Karpas-422 (cell line): ENCODE measurements at regions not wholly inside any gene's neighbourhood (a gene's known extent, or its start where the extent isn't known, plus 50 kb on each side); places are given as distances from the start of the nearest gene placed in this dataset.

Experiments used
- DNase-seq: peaks from one replicate; pipeline ENCODE4 v3.0.0-alpha.2; 2015
- H2AFZ ChIP-seq: fragments of 200-600 bp; sonication (generic); 2 replicates; pipeline ENCODE4 v1.6.1; 2014; ENCODE audit warnings: antibody characterized with exemption, low read length, mixed read lengths
- H3K27ac ChIP-seq: fragments of 200-600 bp; sonication (generic); 2 replicates; pipeline ENCODE4 v1.5.1; 2014; ENCODE audit warnings: mild to moderate bottlenecking, low read length, moderate library complexity
- H3K27me3 ChIP-seq: fragments of 200-600 bp; sonication (generic); 2 replicates; pipeline ENCODE4 v1.6.1; 2014; ENCODE audit warnings: low read length, mixed read lengths
- H3K36me3 ChIP-seq: fragments of 200-600 bp; sonication (generic); 2 replicates; pipeline ENCODE4 v1.6.1; 2014; ENCODE audit warnings: low read length, mixed read lengths; ENCODE audit not compliant: insufficient read depth
- H3K4me1 ChIP-seq: fragments of 200-600 bp; sonication (generic); 2 replicates; pipeline ENCODE4 v1.6.1; 2014; ENCODE audit warnings: mild to moderate bottlenecking, low read length, mixed read lengths
- H3K4me2 ChIP-seq: fragments of 200-600 bp; sonication (generic); 2 replicates; pipeline ENCODE4 v1.6.1; 2014; ENCODE audit warnings: low read length, low read depth, mild to moderate bottlenecking; ENCODE audit not compliant: poor library complexity, severe bottlenecking
- H3K4me3 ChIP-seq: fragments of 200-600 bp; sonication (generic); 2 replicates; pipeline ENCODE4 v1.5.1; 2014; ENCODE audit warnings: mild to moderate bottlenecking, antibody characterized with exemption, low read length, mixed read lengths
- H3K79me2 ChIP-seq: fragments of 200-600 bp; sonication (generic); 2 replicates; pipeline ENCODE4 v1.6.1; 2014; ENCODE audit warnings: mild to moderate bottlenecking, low read length, mixed read lengths
- H3K9ac ChIP-seq: fragments of 200-600 bp; sonication (generic); 2 replicates; pipeline ENCODE4 v1.6.0; 2014; ENCODE audit warnings: low read length
- H3K9me2 ChIP-seq: fragments of 200-600 bp; sonication (generic), shearing (Covaris generic); replicated peaks from 2 replicates; pipeline ENCODE4 v1.6.0; 2014; ENCODE audit warnings: mild to moderate bottlenecking, low read length, moderate library complexity; ENCODE audit not compliant: insufficient read depth
- H3K9me3 ChIP-seq: fragments of 300-700, 200-600 bp; sonication (generic); 2 replicates; pipeline ENCODE4 v1.6.1; 2014; ENCODE audit warnings: low read length, mixed read lengths
- H4K20me1 ChIP-seq: fragments of 200-600 bp; sonication (generic); 2 replicates; pipeline ENCODE4 v1.6.1; 2014; ENCODE audit warnings: mild to moderate bottlenecking, antibody characterized with exemption, low read length, low read depth; ENCODE audit not compliant: insufficient read depth

GRCh38 chr20:52083627-52084232, 107.8 kb downstream of the ZFP64 start:
- H3K79me2 ChIP-seq = no peaks in the 10 kb centered on the region
- H3K4me2 ChIP-seq = no peak overlapping the region
- H4K20me1 ChIP-seq = no peaks in the 10 kb centered on the region
- H3K4me1 ChIP-seq = no peaks in the 10 kb centered on the region
- no peaks in the 10 kb centered on the region for H3K9me2 ChIP-seq
- no peaks in the 10 kb centered on the region for H3K27me3 ChIP-seq
- peaks cover 14% of the 10 kb centered on the region for H3K9me3 ChIP-seq
- DNase-seq = peak; percentile 81
- peaks cover 14% of the 10 kb centered on the region; the same call in 1 of the 2 replicates for H3K36me3 ChIP-seq
- H2AFZ ChIP-seq = no peak overlapping the region
- H3K4me3 ChIP-seq = no peak overlapping the region
- no peak overlapping the region for H3K27ac ChIP-seq
- H3K9ac ChIP-seq = no peak overlapping the region

- Histone ChIP-seq H3K27ac (no peak overlapping the region), H3K4me1 (no peaks in the 10 kb centered on the region), H3K9ac (no peak overlapping the region), H3K36me3 (0 out of 2 replicates have a peak, but pooled peaks cover 9% of the 10 kb centered on the region), H3K4me3 (no peak overlapping the region), H3K4me2 (no peak overlapping the region), H3K79me2 (no peaks in the 10 kb centered on the region), H3K27me3 (no peaks in the 10 kb centered on the region), H4K20me1 (no peaks in the 10 kb centered on the region), H3K9me3 (peaks cover 8% of the 10 kb centered on the region; the same call in 1 of the 2 replicates), H2AFZ (no peak overlapping the region), H3K9me2 (no peaks in the 10 kb centered on the region)
- DNase-seq = no peak
Measured at GRCh38 chr20:52082612-52083011, 109.0 kb downstream of the ZFP64 start.

- Histone ChIP-seq H2AFZ (no peak overlapping the region), H4K20me1 (no peaks in the 10 kb centered on the region), H3K4me3 (no peak overlapping the region), H3K36me3 (0 out of 2 replicates have a peak, but pooled peaks cover 1% of the 10 kb centered on the region), H3K79me2 (no peaks in the 10 kb centered on the region), H3K4me1 (no peaks in the 10 kb centered on the region), H3K9me2 (no peaks in the 10 kb centered on the region), H3K27ac (no peak overlapping the region), H3K9ac (no peak overlapping the region), H3K9me3 (0 out of 2 replicates have a peak, but pooled peaks cover 1% of the 10 kb centered on the region), H3K4me2 (no peak overlapping the region), H3K27me3 (no peaks in the 10 kb centered on the region)
- no peak for DNase-seq
Measured at GRCh38 chr20:52081791-52082190, 109.8 kb downstream of the ZFP64 start.

- no peaks in the 10 kb centered on the region for H3K9me3 ChIP-seq
- H2AFZ ChIP-seq = no peak overlapping the region
- no peak for DNase-seq
- H3K4me1 ChIP-seq = no peaks in the 10 kb centered on the region
- H3K9me2 ChIP-seq = no peaks in the 10 kb centered on the region
- no peaks in the 10 kb centered on the region for H3K79me2 ChIP-seq
- H3K27ac ChIP-seq = no peak overlapping the region
- no peaks in the 10 kb centered on the region for H3K36me3 ChIP-seq
- H3K4me2 ChIP-seq = no peak overlapping the region
- H3K9ac ChIP-seq = no peak overlapping the region
- H3K4me3 ChIP-seq = no peak overlapping the region
- H3K27me3 ChIP-seq = no peaks in the 10 kb centered on the region
- no peaks in the 10 kb centered on the region for H4K20me1 ChIP-seq
Measured at GRCh38 chr20:52081066-52081465, 110.5 kb downstream of the ZFP64 start.

GRCh38 chr20:52078289-52078688, 113.3 kb downstream of the ZFP64 start:
- H3K4me3 ChIP-seq = no peak overlapping the region
- no peaks in the 10 kb centered on the region for H3K27me3 ChIP-seq

GRCh38 chr20:52076164-52076563, 115.4 kb downstream of the ZFP64 start:
- no peak overlapping the region for H3K4me3 ChIP-seq
- no peaks in the 10 kb centered on the region for H3K9me3 ChIP-seq
- no peaks in the 10 kb centered on the region for H3K9me2 ChIP-seq
- no peak overlapping the region for H2AFZ ChIP-seq
- no peaks in the 10 kb centered on the region for H3K4me1 ChIP-seq
- no peak overlapping the region for H3K4me2 ChIP-seq
- no peak overlapping the region for H3K9ac ChIP-seq
- H3K27ac ChIP-seq = no peak overlapping the region
- H3K27me3 ChIP-seq = no peaks in the 10 kb centered on the region
- no peaks in the 10 kb centered on the region for H3K36me3 ChIP-seq
- no peak for DNase-seq
- no peaks in the 10 kb centered on the region for H4K20me1 ChIP-seq
- no peaks in the 10 kb centered on the region for H3K79me2 ChIP-seq

More at GRCh38 chr20:52078289-52078688, 113.3 kb downstream of the ZFP64 start:
- no peak overlapping the region for H3K4me2 ChIP-seq
- no peak overlapping the region for H3K9ac ChIP-seq
- H3K9me2 ChIP-seq = no peaks in the 10 kb centered on the region
- no peaks in the 10 kb centered on the region for H3K4me1 ChIP-seq
- H2AFZ ChIP-seq = no peak overlapping the region
- no peaks in the 10 kb centered on the region for H3K36me3 ChIP-seq
- no peaks in the 10 kb centered on the region for H4K20me1 ChIP-seq
- H3K79me2 ChIP-seq = no peaks in the 10 kb centered on the region
- H3K9me3 ChIP-seq = no peaks in the 10 kb centered on the region
- no peak for DNase-seq
- no peak overlapping the region for H3K27ac ChIP-seq

GRCh38 chr20:52075400-52075799, 116.2 kb downstream of the ZFP64 start:
- no peaks in the 10 kb centered on the region for H3K36me3 ChIP-seq
- no peak overlapping the region for H3K9ac ChIP-seq
- no peak overlapping the region for H2AFZ ChIP-seq
- no peak overlapping the region for H3K27ac ChIP-seq
- H3K9me3 ChIP-seq = no peaks in the 10 kb centered on the region
- no peaks in the 10 kb centered on the region for H3K4me1 ChIP-seq
- no peaks in the 10 kb centered on the region for H3K9me2 ChIP-seq
- H3K4me3 ChIP-seq = no peak overlapping the region
- H3K79me2 ChIP-seq = no peaks in the 10 kb centered on the region
- no peak overlapping the region for H3K4me2 ChIP-seq
- DNase-seq = no peak
- H3K27me3 ChIP-seq = no peaks in the 10 kb centered on the region
- no peaks in the 10 kb centered on the region for H4K20me1 ChIP-seq

GRCh38 chr20:52071136-52071535, 120.4 kb downstream of the ZFP64 start:
- no peaks in the 10 kb centered on the region for H3K9me2 ChIP-seq
- no peaks in the 10 kb centered on the region for H3K36me3 ChIP-seq
- H3K9me3 ChIP-seq = no peaks in the 10 kb centered on the region
- no peak overlapping the region for H2AFZ ChIP-seq
- no peak overlapping the region for H3K4me3 ChIP-seq
- H3K9ac ChIP-seq = no peak overlapping the region
- H3K79me2 ChIP-seq = no peaks in the 10 kb centered on the region
- no peak overlapping the region for H3K27ac ChIP-seq
- no peaks in the 10 kb centered on the region for H4K20me1 ChIP-seq
- no peaks in the 10 kb centered on the region for H3K27me3 ChIP-seq
- no peak for DNase-seq
- H3K4me1 ChIP-seq = no peaks in the 10 kb centered on the region
- no peak overlapping the region for H3K4me2 ChIP-seq
